ENCODE measurements at regions not wholly inside any gene's neighbourhood (a gene's known extent, or its start where the extent isn't known, plus 50 kb on each side); places are given as distances from the start of the nearest gene placed in this dataset.

DNA sequence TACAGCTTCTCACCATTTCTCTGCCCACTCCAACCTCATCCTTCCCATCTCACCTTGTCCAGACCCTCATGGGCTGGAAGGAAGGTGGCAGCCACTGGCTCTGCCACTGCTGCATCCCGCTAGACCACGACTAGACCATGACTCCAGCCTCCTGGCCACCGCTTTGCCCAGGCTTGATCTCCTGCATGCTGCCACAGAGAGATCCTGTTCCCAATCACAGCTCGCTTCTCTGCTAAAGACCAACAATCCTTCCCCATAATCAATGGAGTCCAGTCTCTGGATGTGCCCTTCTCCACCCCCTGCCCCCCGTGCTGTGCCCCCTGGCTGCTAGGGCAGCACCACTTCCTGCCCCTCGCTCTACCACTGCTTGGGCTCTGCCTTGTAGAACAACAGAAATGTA lies 64.9 kb upstream of the DMRTB1 start:
- no peak for TF ChIP-seq YY1 (IDR thresholded peaks at IDR 0.05; ENCODE audit: low read depth)
- TF ChIP-seq, protein P1, sequence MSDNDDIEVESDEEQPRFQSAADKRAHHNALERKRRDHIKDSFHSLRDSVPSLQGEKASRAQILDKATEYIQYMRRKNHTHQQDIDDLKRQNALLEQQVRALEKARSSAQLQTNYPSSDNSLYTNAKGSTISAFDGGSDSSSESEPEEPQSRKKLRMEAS (IDR thresholded peaks at IDR 0.05): no peak
- TF ChIP-seq ZBTB7A (IDR thresholded peaks at IDR 0.05; ENCODE audit: low read depth): no peak
- TF ChIP-seq EP300 (IDR thresholded peaks at IDR 0.05; ENCODE audit: borderline replicate concordance): no peak
- TF ChIP-seq TCF12 (IDR thresholded peaks at IDR 0.05; ENCODE audit: low read depth): no peak
- no peak for TF ChIP-seq NFIC (IDR thresholded peaks at IDR 0.05)
- no peak for TF ChIP-seq TAF1 (IDR thresholded peaks at IDR 0.05; ENCODE audit: low read depth)
- no peak for TF ChIP-seq EGR1 (IDR thresholded peaks at IDR 0.05)
- no peak for TF ChIP-seq RAD21 (IDR thresholded peaks at IDR 0.05; ENCODE audit: low read depth)
- TF ChIP-seq, protein P2, sequence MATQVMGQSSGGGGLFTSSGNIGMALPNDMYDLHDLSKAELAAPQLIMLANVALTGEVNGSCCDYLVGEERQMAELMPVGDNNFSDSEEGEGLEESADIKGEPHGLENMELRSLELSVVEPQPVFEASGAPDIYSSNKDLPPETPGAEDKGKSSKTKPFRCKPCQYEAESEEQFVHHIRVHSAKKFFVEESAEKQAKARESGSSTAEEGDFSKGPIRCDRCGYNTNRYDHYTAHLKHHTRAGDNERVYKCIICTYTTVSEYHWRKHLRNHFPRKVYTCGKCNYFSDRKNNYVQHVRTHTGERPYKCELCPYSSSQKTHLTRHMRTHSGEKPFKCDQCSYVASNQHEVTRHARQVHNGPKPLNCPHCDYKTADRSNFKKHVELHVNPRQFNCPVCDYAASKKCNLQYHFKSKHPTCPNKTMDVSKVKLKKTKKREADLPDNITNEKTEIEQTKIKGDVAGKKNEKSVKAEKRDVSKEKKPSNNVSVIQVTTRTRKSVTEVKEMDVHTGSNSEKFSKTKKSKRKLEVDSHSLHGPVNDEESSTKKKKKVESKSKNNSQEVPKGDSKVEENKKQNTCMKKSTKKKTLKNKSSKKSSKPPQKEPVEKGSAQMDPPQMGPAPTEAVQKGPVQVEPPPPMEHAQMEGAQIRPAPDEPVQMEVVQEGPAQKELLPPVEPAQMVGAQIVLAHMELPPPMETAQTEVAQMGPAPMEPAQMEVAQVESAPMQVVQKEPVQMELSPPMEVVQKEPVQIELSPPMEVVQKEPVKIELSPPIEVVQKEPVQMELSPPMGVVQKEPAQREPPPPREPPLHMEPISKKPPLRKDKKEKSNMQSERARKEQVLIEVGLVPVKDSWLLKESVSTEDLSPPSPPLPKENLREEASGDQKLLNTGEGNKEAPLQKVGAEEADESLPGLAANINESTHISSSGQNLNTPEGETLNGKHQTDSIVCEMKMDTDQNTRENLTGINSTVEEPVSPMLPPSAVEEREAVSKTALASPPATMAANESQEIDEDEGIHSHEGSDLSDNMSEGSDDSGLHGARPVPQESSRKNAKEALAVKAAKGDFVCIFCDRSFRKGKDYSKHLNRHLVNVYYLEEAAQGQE (IDR thresholded peaks at IDR 0.05; ENCODE audit: low read depth): no peak
